NCI-H526 treated with DMSO at 0.1 percent for 48 hours (cell line): ENCODE measurements at regions not wholly inside any gene's neighbourhood (a gene's known extent, or its start where the extent isn't known, plus 50 kb on each side); places are given as distances from the start of the nearest gene placed in this dataset.
"Not testable (repeated sequence)": the region's sequence is repeated elsewhere in the genome, so short reads cannot be mapped to it uniquely, and the experiment has no call there.

ENCODE experiments used
- DNase-seq: peaks from one replicate; lab custom pipeline; 2025; lab: John Stamatoyannopoulos, UW

- DNase-seq = no peak
Measured at GRCh38 chr10:65033957-65034356, 1512.8 kb downstream of the REEP3 start.

DNA sequence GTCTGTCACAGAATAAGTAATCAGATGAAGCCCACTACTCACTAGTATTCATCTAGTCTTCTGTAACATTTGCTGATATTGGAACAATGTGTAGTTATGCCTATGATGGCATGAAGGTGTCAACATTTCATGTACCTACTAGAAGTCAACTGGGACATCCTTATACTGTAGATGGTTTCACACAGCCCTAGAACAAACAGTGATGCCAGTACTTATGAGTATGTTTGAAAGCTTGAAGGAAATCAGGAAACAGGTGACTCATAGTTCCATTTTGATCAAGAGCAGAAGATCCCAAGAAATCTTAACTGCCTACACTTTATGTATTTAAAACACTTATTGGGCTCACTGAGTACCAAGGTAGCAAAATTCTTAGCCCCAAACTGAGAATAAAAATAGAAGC is 1519.6 kb downstream of the REEP3 start:
- DNase-seq = no peak

GRCh38 chr10:65041307-65041706 is 1520.1 kb downstream of the REEP3 start:
- DNase-seq = no peak

DNA sequence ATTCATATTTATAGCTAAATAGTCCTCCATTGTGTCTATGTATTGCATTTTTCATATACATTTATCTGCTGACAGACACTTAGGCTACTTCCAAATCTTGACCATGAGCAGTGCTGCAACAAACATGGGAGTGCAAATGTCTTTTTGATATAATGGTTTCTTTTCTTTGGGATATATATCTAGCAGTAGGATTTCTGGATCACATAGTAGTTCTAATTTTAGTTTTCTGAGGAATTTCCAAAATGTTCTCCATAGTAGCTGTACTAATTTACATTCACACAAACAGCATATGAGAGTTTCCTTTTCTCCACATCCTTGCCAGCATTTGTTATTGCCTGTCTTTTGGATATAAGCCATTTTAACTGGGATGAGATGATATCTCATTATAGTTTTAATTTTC is 1521.3 kb downstream of the REEP3 start:
- no peak for DNase-seq

GRCh38 chr10:65046831-65047230 is 1525.6 kb downstream of the REEP3 start:
- no peak for DNase-seq

DNA sequence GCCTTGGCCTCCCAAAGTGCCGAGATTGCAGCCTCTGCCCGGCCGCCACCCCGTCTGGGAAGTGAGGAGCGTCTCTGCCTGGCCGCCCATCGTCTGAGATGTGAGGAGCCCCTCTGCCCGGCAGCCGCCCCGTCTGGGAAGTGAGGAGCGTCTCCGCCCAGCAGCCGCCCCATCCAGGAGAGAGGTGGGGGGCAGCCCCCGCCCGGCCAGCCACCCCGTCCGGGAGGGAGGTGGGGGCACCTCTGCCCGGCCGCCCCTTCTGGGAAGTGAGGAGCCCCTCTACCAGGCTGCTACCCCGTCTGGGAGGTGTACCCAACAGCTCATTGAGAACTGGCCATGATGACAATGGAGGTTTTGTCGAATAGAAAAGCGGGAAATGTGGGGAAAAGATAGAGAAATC is 1530.9 kb downstream of the REEP3 start:
- not testable (repeated sequence) for DNase-seq

GRCh38 chr10:65053397-65053796 is 1532.2 kb downstream of the REEP3 start:
- not testable (repeated sequence) for DNase-seq

DNA sequence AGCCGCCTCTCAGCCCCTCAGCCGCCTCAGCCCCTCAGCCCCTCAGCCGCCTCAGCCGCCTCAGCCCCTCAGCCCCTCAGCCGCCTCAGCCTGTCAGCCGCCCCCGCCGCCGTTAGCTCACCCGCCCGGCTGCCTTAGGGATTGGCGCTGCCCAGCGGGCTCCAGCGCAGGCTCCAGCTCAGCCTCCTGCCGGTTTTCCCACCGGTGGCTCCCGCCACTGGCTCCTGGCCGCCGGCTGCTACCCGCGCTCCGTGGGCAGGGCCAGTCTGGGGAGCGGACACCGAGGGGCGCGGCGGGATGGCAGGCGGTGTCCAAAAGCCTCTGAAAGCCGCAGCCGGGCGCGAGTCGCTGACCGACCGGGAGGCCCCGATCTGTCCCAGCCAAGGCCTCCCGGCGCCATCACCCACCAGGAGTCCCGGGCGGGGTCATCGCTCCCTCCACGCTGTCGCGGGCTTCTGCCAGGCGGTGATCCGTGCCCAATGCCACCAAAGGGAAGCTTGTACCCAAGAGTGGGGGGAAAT is 1532.7 kb downstream of the REEP3 start:
- not testable (repeated sequence) for DNase-seq

GRCh38 chr10:65054701-65055100 is 1533.5 kb downstream of the REEP3 start:
- DNase-seq = not testable (repeated sequence)

DNA sequence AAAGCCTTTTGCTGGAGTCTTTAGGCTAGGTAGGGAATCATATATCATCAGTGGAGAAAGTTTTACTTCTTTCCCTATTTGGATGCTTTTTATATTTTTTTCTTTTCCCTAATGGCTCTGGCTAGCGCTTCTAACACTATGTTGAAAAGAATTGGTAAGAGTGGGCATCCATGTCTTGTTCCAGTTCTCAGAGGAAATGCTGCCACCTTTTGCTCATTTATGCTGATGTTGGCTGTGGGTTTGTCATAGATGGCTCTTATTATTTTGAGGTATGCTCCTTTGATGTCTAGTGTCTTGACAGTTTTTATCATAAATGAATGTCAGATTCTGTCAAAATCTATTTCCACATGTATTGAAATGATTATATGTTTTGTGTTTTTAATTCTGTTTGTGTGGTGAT is 1544.1 kb downstream of the REEP3 start:
- no peak for DNase-seq

- no peak for DNase-seq
Measured at GRCh38 chr10:65083222-65083621, 1562.0 kb downstream of the REEP3 start.

GRCh38 chr10:65090991-65091390 is 1569.8 kb downstream of the REEP3 start:
- DNase-seq = no peak

- DNase-seq = no peak
Measured at GRCh38 chr10:65100146-65100545, 1578.9 kb downstream of the REEP3 start.

GRCh38 chr10:65100881-65101280 is 1579.7 kb downstream of the REEP3 start:
- DNase-seq = not testable (repeated sequence)

- no peak for DNase-seq
Measured at GRCh38 chr10:65110009-65110408, 1588.8 kb downstream of the REEP3 start.

DNA sequence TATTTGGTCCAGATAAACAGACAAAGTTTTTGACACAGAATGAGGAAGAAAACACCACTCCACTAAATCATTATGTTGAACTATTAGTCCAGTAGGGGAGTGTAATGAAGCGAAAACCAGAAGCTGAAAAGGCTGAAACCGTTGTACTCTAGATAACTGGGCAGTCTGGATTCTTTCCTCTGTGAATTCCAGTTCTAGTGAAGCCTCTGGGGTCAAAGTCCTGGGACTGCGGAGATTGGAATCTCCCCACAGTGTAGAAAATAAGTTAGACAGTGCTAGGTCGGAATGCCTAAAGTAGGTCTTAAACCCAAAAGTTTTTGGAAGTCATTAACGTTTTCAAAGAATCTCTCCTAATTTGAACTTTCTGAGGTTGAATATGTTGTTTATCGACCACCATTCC is 1589.9 kb downstream of the REEP3 start:
- DNase-seq = not testable (repeated sequence)

GRCh38 chr10:65112573-65112972 is 1591.4 kb downstream of the REEP3 start:
- no peak for DNase-seq

GRCh38 chr10:65123120-65123519 is 1601.9 kb downstream of the REEP3 start:
- no peak for DNase-seq

GRCh38 chr10:65125212-65125611 is 1604.0 kb downstream of the REEP3 start:
- no peak for DNase-seq

GRCh38 chr10:65126288-65126687 is 1605.1 kb downstream of the REEP3 start:
- no peak for DNase-seq

- no peak for DNase-seq
Measured at GRCh38 chr10:65128277-65128676, 1607.1 kb downstream of the REEP3 start.

- no peak for DNase-seq
Measured at GRCh38 chr10:65130162-65130758, 1609.1 kb downstream of the REEP3 start.

GRCh38 chr10:65133652-65134051 is 1612.5 kb downstream of the REEP3 start:
- DNase-seq = no peak

- no peak for DNase-seq
Measured at GRCh38 chr10:65135508-65135907, 1614.3 kb downstream of the REEP3 start.
